Transverse colon (tissue), 4 donors: ENCODE measurements at regions not wholly inside any gene's neighbourhood (a gene's known extent, or its start where the extent isn't known, plus 50 kb on each side); places are given as distances from the start of the nearest gene placed in this dataset.

Experiments
- DNase-seq: peaks from one replicate; pipeline ENCODE4 v3.0.0-alpha.2; 2019
- H3K27ac ChIP-seq, 4 donors: fragments of 200-600 bp; sonication (generic); 2 replicates each; pipeline ENCODE4 v1.5.1; 2016 to 2018; ENCODE audit warnings: inconsistent platforms in 4 of 4
- H3K27me3 ChIP-seq: fragments of 200-600 bp; sonication (generic); 2 replicates; pipeline ENCODE4 v1.5.1; 2017; ENCODE audit warnings: inconsistent platforms
- H3K36me3 ChIP-seq, 4 donors: fragments of 200-600 bp; sonication (generic); 2 replicates each; pipeline ENCODE4 v1.5.1; 2017 to 2019; ENCODE audit warnings: inconsistent platforms in 4 of 4
- H3K4me1 ChIP-seq, 4 donors: fragments of 200-600 bp; sonication (generic); 2 replicates each; pipeline ENCODE4 v1.5.1; 2017 to 2020; ENCODE audit warnings: inconsistent platforms in 4 of 4
- H3K4me3 ChIP-seq, 4 donors: fragments of 200-600 bp; sonication (generic); 1 replicate in 1 of 4; 2 replicates in 3 of 4; pipeline versions ENCODE4 v1.5.1 to v1.6.1; 2017 to 2019; ENCODE audit warnings: inconsistent platforms in 4 of 4
- H3K9me3 ChIP-seq, 2 donors: fragments of 200-600 bp; sonication (generic); 2 replicates each; pipeline ENCODE4 v1.5.1; 2017 to 2019; ENCODE audit warnings: inconsistent platforms in 2 of 2
- EP300 ChIP-seq: sonication (generic); formaldehyde crosslinking; IDR thresholded peaks from one replicate; pipeline ENCODE4 v1.6.1; 2017; ENCODE audit warnings: antibody characterized with exemption, low read depth
- POLR2A ChIP-seq: fragments of 450-650 bp; IDR thresholded peaks from one replicate; pipeline ENCODE4 v1.6.1; 2016; ENCODE audit warnings: antibody characterized with exemption, mild to moderate bottlenecking, moderate library complexity
- POLR2AphosphoS5 ChIP-seq, 3 donors: sonication (generic); formaldehyde crosslinking; IDR thresholded peaks; one replicate each; pipeline ENCODE4 v1.6.1; 2016; ENCODE audit warnings: antibody characterized with exemption in 3 of 3
- WGBS, 2 donors: methylation state at CpG; one replicate each; pipeline ENCODE4 v1.1.5; 2018; ENCODE audit warnings: low coverage in 1 of 2; 5-methylcytosine and 5-hydroxymethylcytosine counted together
- in situ Hi-C, 4 donors: fragments of 200-750 bp; cut with MboI; loops; one replicate each; pipeline versions ENCODE4 v1.15.0 to v1.15.1; 2017; ENCODE audit warnings: low sequenced_read_pairs in 3 of 4, low pct_ligation_motif_present in 1 of 4, low pct_unique_long_range_greater_than_20kb in 1 of 4
- intact Hi-C: fragments of 100-400 bp; cut with DNase I; formaldehyde crosslinking; loops from one replicate; pipeline ENCODE4 v1.15.1; 2023; ENCODE audit warnings: low total_unique reads
- TF ChIP-seq, protein P1 (sequence below), 5 experiments: fragments of 200-600 bp in 3 of 5; fragments of 450-650 bp in 2 of 5; sonication (generic) in 3 of 5; IDR thresholded peaks; 1 replicate in 2 of 5; 2 replicates in 3 of 5; pipeline ENCODE4 v1.5.1; 2016 to 2017; ENCODE audit warnings: antibody characterized with exemption in 5 of 5, inconsistent platforms in 3 of 5, mild to moderate bottlenecking in 2 of 5, moderate library complexity in 1 of 5

DNA sequence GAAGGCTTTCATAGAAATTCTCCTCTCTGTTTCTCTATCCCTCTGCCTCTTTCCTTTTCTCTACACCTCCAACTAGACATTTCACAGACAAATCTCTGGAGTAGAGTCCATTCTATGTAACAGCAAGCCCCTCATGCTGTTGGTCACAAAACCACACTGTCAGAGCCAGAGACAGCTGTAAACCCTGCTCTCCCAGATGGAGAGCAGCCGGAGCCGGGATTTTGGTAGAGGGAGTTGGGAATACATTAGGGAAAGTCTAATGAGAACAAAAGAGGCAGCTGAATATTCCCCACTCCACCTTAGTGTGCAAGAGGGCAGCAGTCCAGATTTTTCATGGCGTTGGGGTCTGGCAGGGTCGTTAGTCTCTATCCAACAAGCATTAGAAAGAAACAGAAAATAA lies 68.3 kb upstream of the EDN1 start:
- Histone ChIP-seq H3K4me3 (no peak overlapping the region), H3K27ac (no peak overlapping the region), H3K9me3 (no peaks in the 10 kb centered on the region), H3K4me1 (no peaks in the 10 kb centered on the region), H3K36me3 (no peaks in the 10 kb centered on the region), H3K27me3 (no peaks in the 10 kb centered on the region)
- in situ Hi-C loops = loop anchor here in 1 of 4 donors (10.0 kb wide), 1 partner anchor 67 kb away; no protein-coding TSS in a partner anchor
- intact Hi-C loops = no loop called here
- DNase-seq = no peak
- TF ChIP-seq EP300 = no peak
- no peak for TF ChIP-seq POLR2A
- TF ChIP-seq, protein P1, sequence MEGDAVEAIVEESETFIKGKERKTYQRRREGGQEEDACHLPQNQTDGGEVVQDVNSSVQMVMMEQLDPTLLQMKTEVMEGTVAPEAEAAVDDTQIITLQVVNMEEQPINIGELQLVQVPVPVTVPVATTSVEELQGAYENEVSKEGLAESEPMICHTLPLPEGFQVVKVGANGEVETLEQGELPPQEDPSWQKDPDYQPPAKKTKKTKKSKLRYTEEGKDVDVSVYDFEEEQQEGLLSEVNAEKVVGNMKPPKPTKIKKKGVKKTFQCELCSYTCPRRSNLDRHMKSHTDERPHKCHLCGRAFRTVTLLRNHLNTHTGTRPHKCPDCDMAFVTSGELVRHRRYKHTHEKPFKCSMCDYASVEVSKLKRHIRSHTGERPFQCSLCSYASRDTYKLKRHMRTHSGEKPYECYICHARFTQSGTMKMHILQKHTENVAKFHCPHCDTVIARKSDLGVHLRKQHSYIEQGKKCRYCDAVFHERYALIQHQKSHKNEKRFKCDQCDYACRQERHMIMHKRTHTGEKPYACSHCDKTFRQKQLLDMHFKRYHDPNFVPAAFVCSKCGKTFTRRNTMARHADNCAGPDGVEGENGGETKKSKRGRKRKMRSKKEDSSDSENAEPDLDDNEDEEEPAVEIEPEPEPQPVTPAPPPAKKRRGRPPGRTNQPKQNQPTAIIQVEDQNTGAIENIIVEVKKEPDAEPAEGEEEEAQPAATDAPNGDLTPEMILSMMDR (IDR thresholded peaks at IDR 0.05) = no peak
- TF ChIP-seq POLR2AphosphoS5 (IDR thresholded peaks at IDR 0.05) = no peak
- 70 to 73% methylated on average over 4 of the region's 4 CpGs for WGBS, 2 donors

DNA sequence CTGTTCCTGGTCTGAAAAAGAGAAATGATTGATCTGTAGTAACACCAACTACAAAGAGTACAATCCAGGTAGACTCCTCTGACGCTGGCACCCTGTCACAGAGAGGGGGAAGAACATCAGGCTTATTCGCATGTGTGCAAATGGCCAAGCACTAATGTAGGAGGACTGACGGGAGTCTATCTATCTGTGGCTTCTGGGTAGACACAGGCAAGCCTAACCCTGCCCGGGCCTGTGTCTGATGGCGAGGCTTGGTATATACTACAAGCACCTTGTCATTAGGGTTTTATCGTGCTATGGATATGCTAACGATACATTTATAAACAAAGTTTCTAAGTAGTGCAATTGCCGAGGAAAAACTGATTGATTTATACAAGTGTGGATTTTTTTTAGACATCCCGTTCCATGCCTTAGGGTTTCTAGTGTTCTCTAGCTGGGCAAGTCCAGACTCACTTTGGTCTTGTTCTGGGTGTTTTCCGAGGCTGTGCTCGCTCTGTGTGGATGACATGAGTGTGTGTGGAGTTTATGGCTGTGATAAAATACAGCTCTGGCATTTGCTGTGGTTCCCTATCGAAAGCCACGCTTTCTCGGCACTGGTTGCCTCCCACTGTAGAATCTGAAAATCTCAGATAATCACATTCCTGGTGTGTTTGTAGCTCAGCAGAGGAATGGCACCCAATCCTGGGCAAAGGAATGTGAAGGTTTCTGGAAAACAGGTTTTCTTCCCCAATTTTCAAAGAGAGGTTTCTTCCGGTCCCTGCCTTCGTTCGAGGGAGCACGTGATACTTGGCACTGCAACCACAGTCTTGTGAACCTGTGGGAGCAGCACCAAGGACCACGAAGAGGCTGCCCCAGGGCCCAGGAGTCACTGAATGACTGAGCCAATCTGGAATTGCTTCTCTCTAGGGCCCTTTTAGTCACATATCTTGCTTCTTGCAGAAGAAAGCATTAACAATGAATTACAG lies 67.5 kb upstream of the EDN1 start:
- 90 to 92% methylated on average over 11 to 19 of the region's 19 CpGs for WGBS, 2 donors
- in situ Hi-C loops = loop anchor here in 1 of 4 donors (10.0 kb wide), 1 partner anchor 68 kb away; no protein-coding TSS in a partner anchor

DNA sequence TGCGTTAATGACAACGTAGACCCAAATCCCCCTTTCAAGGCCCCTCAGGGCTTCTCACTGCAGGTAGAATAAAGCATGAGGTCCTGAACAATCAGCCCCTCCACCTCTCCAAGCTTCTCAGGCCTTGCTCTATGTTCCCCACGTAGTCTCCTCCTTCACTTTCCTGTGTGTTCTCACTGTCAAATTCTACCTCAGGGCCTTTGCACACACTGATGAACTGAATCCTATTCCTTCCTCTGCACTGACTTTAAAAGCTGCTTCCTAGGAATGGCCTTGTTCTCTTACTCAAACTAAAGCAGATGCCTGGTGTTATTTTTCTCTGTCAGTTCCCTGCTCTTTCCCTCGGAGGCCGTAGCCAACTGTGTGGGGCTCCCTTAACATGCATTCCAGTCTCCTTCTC lies 66.8 kb upstream of the EDN1 start:
- in situ Hi-C loops = loop anchor here in 1 of 4 donors (10.0 kb wide), 1 partner anchor 69 kb away; no protein-coding TSS in a partner anchor
- intact Hi-C loops = no loop called here

More for the DNA sequence above, 67.5 kb upstream of the EDN1 start:
- H3K9me3 ChIP-seq = no peaks in the 10 kb centered on the region
- no peak overlapping the region for H3K4me3 ChIP-seq
- no peaks in the 10 kb centered on the region for H3K4me1 ChIP-seq
- no peak for DNase-seq
- H3K36me3 ChIP-seq = no peaks in the 10 kb centered on the region
- H3K27me3 ChIP-seq = no peaks in the 10 kb centered on the region
- TF ChIP-seq EP300 = no peak
- TF ChIP-seq, protein P1 (IDR thresholded peaks at IDR 0.05) = no peak
- TF ChIP-seq POLR2A = no peak
- TF ChIP-seq POLR2AphosphoS5 (IDR thresholded peaks at IDR 0.05) = no peak
- no peak overlapping the region for H3K27ac ChIP-seq
- intact Hi-C loops = no loop called here

DNA sequence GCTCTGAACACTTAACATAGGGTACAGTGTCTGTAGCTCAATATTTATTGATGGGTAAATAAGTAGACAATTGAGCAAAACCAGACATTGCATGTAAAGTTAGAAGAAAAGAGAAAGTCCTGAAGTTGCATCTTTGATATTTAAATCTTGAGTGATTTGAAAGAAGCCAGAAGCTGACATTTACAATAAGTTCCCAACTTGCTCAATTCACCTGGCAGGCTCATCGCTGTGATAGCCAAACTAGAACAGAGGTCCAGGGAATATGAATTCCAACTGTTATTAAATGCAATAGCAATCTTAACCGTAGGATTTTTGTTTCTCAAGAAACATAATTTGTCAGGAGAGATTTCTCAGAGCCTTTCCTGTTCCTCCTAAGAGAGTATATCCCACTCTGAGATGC lies 65.9 kb upstream of the EDN1 start:
- in situ Hi-C loops (loop anchor here in 1 of 4 donors (10.0 kb wide), 1 partner anchor 69 kb away; no protein-coding TSS in a partner anchor), intact Hi-C loops (no loop called here)
- H3K36me3 ChIP-seq = no peaks in the 10 kb centered on the region
- H3K27ac ChIP-seq = no peak overlapping the region
- H3K9me3 ChIP-seq = no peaks in the 10 kb centered on the region
- DNase-seq = no peak
- TF ChIP-seq POLR2A (no peak), EP300 (no peak), POLR2AphosphoS5 (IDR thresholded peaks at IDR 0.05) (no peak)
- TF ChIP-seq, protein P1 (IDR thresholded peaks at IDR 0.05) = no peak
- peaks cover 0 to 9% (median 2%) of the 10 kb centered on the region in 4 donors for H3K4me1 ChIP-seq
- H3K4me3 ChIP-seq = no peak overlapping the region
- no peaks in the 10 kb centered on the region for H3K27me3 ChIP-seq
- 76 to 78% methylated on average over 2 of the region's 2 CpGs for WGBS, 2 donors

More for the DNA sequence above, 66.8 kb upstream of the EDN1 start:
- TF ChIP-seq POLR2A (no peak), EP300 (no peak), POLR2AphosphoS5 (IDR thresholded peaks at IDR 0.05) (no peak)
- TF ChIP-seq, protein P1 (IDR thresholded peaks at IDR 0.05) = no peak
- peaks cover 0 to 3% (median 0%) of the 10 kb centered on the region in 4 donors for H3K4me1 ChIP-seq
- H3K27me3 ChIP-seq = no peaks in the 10 kb centered on the region
- WGBS, 2 donors = 92 to 100% methylated on average over 1 to 5 of the region's 5 CpGs
- H3K36me3 ChIP-seq = no peaks in the 10 kb centered on the region
- DNase-seq = no peak
- H3K27ac ChIP-seq = no peak overlapping the region
- H3K4me3 ChIP-seq = no peak overlapping the region
- no peaks in the 10 kb centered on the region for H3K9me3 ChIP-seq
